Thoracic aorta (tissue), 2 donors: ENCODE measurements at regions not wholly inside any gene's neighbourhood (a gene's known extent, or its start where the extent isn't known, plus 50 kb on each side); places are given as distances from the start of the nearest gene placed in this dataset.

ENCODE experiments used
- ATAC-seq: fragments of 150-250 bp; one replicate; pipeline ENCODE4 v1.8.0; 2017; ENCODE audit warnings: low read depth; ENCODE audit not compliant: insufficient number of reproducible peaks, low FRiP score
- DNase-seq: peaks from one replicate; pipeline ENCODE4 v3.0.0-alpha.2; 2020; ENCODE audit warnings: low spot score
- H3K27ac ChIP-seq, 2 donors: fragments of 200-600 bp; sonication (generic); 1 replicate in 1 of 2; 2 replicates in 1 of 2; pipeline ENCODE4 v1.5.1; 2016; ENCODE audit warnings: mild to moderate bottlenecking in 2 of 2, moderate library complexity in 2 of 2
- H3K27me3 ChIP-seq: fragments of 200-600 bp; sonication (generic); replicated peaks from 2 replicates; pipeline ENCODE4 v1.6.0; 2016; ENCODE audit warnings: mild to moderate bottlenecking; ENCODE audit not compliant: insufficient read depth
- H3K36me3 ChIP-seq: fragments of 200-600 bp; sonication (generic); one replicate; pipeline ENCODE4 v1.5.1; 2016
- H3K4me1 ChIP-seq, 2 donors: fragments of 200-600 bp; sonication (generic); 1 replicate in 1 of 2; 2 replicates in 1 of 2; pipeline versions ENCODE4 v1.5.1 to v1.6.0; 2016; ENCODE audit warnings: low read depth in 2 of 2, mild to moderate bottlenecking in 1 of 2; ENCODE audit not compliant: control insufficient read depth in 1 of 2
- H3K4me3 ChIP-seq: fragments of 200-600 bp; sonication (generic); 2 replicates; pipeline ENCODE4 v1.5.1; 2016; ENCODE audit warnings: mild to moderate bottlenecking
- H3K9me3 ChIP-seq: fragments of 200-600 bp; sonication (generic); 2 replicates; pipeline ENCODE4 v1.5.1; 2016
- TF ChIP-seq, protein P1 (sequence below): fragments of 200-600 bp; sonication (generic); IDR thresholded peaks from one replicate; pipeline ENCODE4 v1.5.1; 2019; ENCODE audit warnings: antibody characterized with exemption

GRCh38 chr11:13074714-13075464 is 65.8 kb downstream of the RASSF10 start:
- Histone ChIP-seq H3K27ac (no peak overlapping the region), H3K4me3 (no peak overlapping the region), H3K36me3 (no peaks in the 10 kb centered on the region), H3K4me1 (no peaks in the 10 kb centered on the region), H3K27me3 (no peaks in the 10 kb centered on the region), H3K9me3 (no peaks in the 10 kb centered on the region)
- DNase-seq (no peak), ATAC-seq (no peak)
- TF ChIP-seq, protein P1, sequence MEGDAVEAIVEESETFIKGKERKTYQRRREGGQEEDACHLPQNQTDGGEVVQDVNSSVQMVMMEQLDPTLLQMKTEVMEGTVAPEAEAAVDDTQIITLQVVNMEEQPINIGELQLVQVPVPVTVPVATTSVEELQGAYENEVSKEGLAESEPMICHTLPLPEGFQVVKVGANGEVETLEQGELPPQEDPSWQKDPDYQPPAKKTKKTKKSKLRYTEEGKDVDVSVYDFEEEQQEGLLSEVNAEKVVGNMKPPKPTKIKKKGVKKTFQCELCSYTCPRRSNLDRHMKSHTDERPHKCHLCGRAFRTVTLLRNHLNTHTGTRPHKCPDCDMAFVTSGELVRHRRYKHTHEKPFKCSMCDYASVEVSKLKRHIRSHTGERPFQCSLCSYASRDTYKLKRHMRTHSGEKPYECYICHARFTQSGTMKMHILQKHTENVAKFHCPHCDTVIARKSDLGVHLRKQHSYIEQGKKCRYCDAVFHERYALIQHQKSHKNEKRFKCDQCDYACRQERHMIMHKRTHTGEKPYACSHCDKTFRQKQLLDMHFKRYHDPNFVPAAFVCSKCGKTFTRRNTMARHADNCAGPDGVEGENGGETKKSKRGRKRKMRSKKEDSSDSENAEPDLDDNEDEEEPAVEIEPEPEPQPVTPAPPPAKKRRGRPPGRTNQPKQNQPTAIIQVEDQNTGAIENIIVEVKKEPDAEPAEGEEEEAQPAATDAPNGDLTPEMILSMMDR, result no peak

- Histone ChIP-seq H3K9me3 (no peaks in the 10 kb centered on the region), H3K27me3 (no peaks in the 10 kb centered on the region), H3K4me3 (no peak overlapping the region), H3K27ac (no peak overlapping the region), H3K4me1 (no peaks in the 10 kb centered on the region), H3K36me3 (no peaks in the 10 kb centered on the region)
- DNase-seq (no peak), ATAC-seq (no peak)
- TF ChIP-seq, protein P1, result no peak
Measured at GRCh38 chr11:13076961-13077360, 67.8 kb downstream of the RASSF10 start.

DNA sequence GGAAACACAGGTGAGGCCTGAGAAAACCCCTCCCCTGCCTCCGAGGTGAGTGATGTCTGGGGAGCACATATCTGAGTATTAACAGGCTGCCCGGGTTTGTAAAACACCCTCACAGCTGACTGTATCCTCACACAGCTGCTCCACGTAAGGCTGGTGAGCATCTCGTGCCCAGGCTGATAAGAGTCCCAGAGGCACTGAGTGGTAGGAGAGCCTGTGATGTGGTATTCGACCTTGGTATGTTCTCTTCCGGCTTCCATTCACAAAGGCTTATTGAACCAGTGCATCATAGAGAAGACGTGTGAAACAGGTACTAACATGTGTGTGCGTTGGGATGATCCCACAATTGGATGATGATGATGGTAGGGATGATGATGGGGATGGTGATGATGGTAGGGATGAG is 71.7 kb downstream of the RASSF10 start:
- Histone ChIP-seq H3K27me3 (no peaks in the 10 kb centered on the region), H3K9me3 (no peaks in the 10 kb centered on the region), H3K4me1 (no peaks in the 10 kb centered on the region), H3K27ac (no peak overlapping the region), H3K4me3 (no peak overlapping the region), H3K36me3 (no peaks in the 10 kb centered on the region)
- no peak for DNase-seq
- ATAC-seq, result no peak
- TF ChIP-seq, protein P1, result no peak

- H3K36me3 ChIP-seq, result no peaks in the 10 kb centered on the region
- no peak overlapping the region for H3K27ac ChIP-seq
- TF ChIP-seq, protein P1, result no peak
Measured at GRCh38 chr11:13082588-13082987, 73.5 kb downstream of the RASSF10 start.

GRCh38 chr11:13090228-13090708 is 81.2 kb downstream of the RASSF10 start:
- Histone ChIP-seq H3K4me1 (no peaks in the 10 kb centered on the region), H3K9me3 (no peaks in the 10 kb centered on the region), H3K27me3 (no peaks in the 10 kb centered on the region), H3K4me3 (no peak overlapping the region), H3K27ac (no peak overlapping the region), H3K36me3 (no peaks in the 10 kb centered on the region)
- TF ChIP-seq, protein P1, result no peak
- DNase-seq, result no peak
- no peak for ATAC-seq

More at GRCh38 chr11:13082588-13082987, 73.5 kb downstream of the RASSF10 start:
- ATAC-seq (no peak), DNase-seq (no peak)
- H3K9me3 ChIP-seq, result no peaks in the 10 kb centered on the region
- H3K4me3 ChIP-seq, result no peak overlapping the region
- no peaks in the 10 kb centered on the region for H3K27me3 ChIP-seq
- H3K4me1 ChIP-seq, result no peaks in the 10 kb centered on the region
